A549 (cell line): ENCODE measurements at regions not wholly inside any gene's neighbourhood (a gene's known extent, or its start where the extent isn't known, plus 50 kb on each side); places are given as distances from the start of the nearest gene placed in this dataset.

Experiments used
- CBX8 ChIP-seq: fragments of 200-600 bp; sonication (generic); IDR thresholded peaks from 2 replicates; pipeline ENCODE4 v1.6.1; 2016
- CHD2 ChIP-seq: fragments of 150-350 bp; IDR thresholded peaks from 2 replicates; pipeline ENCODE4 v1.6.1; 2014; ENCODE audit warnings: low read length; ENCODE audit not compliant: partially characterized antibody
- EP300 ChIP-seq, 2 experiments: fragments of >200 bp; sonication (Bioruptor Twin); formaldehyde crosslinking; IDR thresholded peaks; 2 replicates in 1 of 2; 3 replicates in 1 of 2; pipeline ENCODE4 v1.6.1; 2016 to 2017
- NR3C1 ChIP-seq: fragments of >200 bp; sonication (Bioruptor Twin); formaldehyde crosslinking; IDR thresholded peaks from 3 replicates; pipeline ENCODE4 v1.6.1; 2017
- POLR2A ChIP-seq: IDR thresholded peaks from 2 replicates; pipeline ENCODE4 v1.6.1; 2012; ENCODE audit warnings: mild to moderate bottlenecking, low read length
- RAD21 ChIP-seq, 2 experiments: fragments of >200 bp in 1 of 2; sonication (Bioruptor Twin) in 1 of 2; formaldehyde crosslinking in 1 of 2; IDR thresholded peaks in 1 of 2; conservative IDR thresholded peaks in 1 of 2; 2 replicates in 1 of 2; 3 replicates in 1 of 2; pipeline ENCODE4 v1.6.1; 2012 to 2018; ENCODE audit warnings: inconsistent platforms in 1 of 2
- RNF2 ChIP-seq: fragments of 200-600 bp; sonication (generic); IDR thresholded peaks from 2 replicates; pipeline ENCODE4 v1.6.1; 2016; ENCODE audit warnings: low read depth, mild to moderate bottlenecking, antibody characterized with exemption, moderate library complexity, borderline replicate concordance
- SMC3 ChIP-seq: fragments of >200 bp; sonication (Bioruptor Twin); formaldehyde crosslinking; IDR thresholded peaks from 3 replicates; pipeline ENCODE4 v1.6.1; 2018; ENCODE audit warnings: inconsistent platforms
- ZC3H11A ChIP-seq: fragments of 450-650 bp; IDR thresholded peaks from 2 replicates; pipeline ENCODE4 v1.6.1; 2014; ENCODE audit warnings: antibody characterized with exemption, mild to moderate bottlenecking
- ZFP36 ChIP-seq: fragments of 450-650 bp; IDR thresholded peaks from 2 replicates; pipeline ENCODE4 v1.6.1; 2014; ENCODE audit warnings: borderline replicate concordance; ENCODE audit not compliant: partially characterized antibody
- ZSCAN20 ChIP-seq: fragments of 250-450 bp; sonication (Bioruptor Pico); IDR thresholded peaks from 2 replicates; pipeline ENCODE4 v1.8.0; 2022; ENCODE audit warnings: mild to moderate bottlenecking, moderate library complexity
- TF ChIP-seq, protein P1 (sequence below): fragments of >200 bp; sonication (Bioruptor Twin); formaldehyde crosslinking; IDR thresholded peaks from 3 replicates; pipeline ENCODE4 v1.5.1; 2016
- TF ChIP-seq, protein P2 (sequence below): IDR thresholded peaks from 2 replicates; pipeline ENCODE4 v1.6.1; 2012
- TF ChIP-seq, protein P3 (sequence below): fragments of 200-600 bp; sonication (generic); IDR thresholded peaks from 2 replicates; pipeline ENCODE4 v1.6.1; 2016; ENCODE audit warnings: antibody characterized with exemption, mild to moderate bottlenecking, moderate library complexity

DNA sequence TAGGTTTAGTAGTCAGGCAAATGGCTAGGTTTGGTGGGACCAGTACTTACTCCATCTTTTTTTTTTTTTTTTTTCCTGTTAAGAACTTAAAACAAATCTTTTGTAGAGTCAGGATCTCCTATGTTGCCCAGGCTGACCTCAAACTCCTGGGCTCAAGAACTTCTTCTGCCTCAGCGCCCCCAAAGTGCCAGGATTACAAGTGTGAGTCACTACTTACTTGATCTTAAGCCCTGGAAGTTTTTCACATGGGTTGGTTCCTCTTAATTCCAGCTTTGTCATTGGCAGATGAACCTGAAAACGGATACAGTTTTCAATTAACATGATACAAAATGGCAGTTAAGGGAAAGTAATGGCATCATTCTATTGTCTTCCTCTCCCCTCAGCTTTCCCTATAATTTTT lies 179.4 kb upstream of the JAG1 start:
- TF ChIP-seq, protein P1, sequence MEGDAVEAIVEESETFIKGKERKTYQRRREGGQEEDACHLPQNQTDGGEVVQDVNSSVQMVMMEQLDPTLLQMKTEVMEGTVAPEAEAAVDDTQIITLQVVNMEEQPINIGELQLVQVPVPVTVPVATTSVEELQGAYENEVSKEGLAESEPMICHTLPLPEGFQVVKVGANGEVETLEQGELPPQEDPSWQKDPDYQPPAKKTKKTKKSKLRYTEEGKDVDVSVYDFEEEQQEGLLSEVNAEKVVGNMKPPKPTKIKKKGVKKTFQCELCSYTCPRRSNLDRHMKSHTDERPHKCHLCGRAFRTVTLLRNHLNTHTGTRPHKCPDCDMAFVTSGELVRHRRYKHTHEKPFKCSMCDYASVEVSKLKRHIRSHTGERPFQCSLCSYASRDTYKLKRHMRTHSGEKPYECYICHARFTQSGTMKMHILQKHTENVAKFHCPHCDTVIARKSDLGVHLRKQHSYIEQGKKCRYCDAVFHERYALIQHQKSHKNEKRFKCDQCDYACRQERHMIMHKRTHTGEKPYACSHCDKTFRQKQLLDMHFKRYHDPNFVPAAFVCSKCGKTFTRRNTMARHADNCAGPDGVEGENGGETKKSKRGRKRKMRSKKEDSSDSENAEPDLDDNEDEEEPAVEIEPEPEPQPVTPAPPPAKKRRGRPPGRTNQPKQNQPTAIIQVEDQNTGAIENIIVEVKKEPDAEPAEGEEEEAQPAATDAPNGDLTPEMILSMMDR: no peak
- TF ChIP-seq RAD21 (conservative IDR thresholded peaks at IDR 0.05 in 1 of 2, IDR thresholded peaks at IDR 0.05 in 1 of 2) (no peak), POLR2A (no peak), SMC3 (no peak), RNF2 (no peak), NR3C1 (no peak), CHD2 (no peak), ZC3H11A (no peak), ZFP36 (no peak), CBX8 (no peak), ZSCAN20 (CRISPR knock-in tag) (no peak), EP300 (IDR thresholded peaks at IDR 0.05) (no peak)
- TF ChIP-seq, protein P2, sequence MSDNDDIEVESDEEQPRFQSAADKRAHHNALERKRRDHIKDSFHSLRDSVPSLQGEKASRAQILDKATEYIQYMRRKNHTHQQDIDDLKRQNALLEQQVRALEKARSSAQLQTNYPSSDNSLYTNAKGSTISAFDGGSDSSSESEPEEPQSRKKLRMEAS: no peak
- TF ChIP-seq, protein P3, sequence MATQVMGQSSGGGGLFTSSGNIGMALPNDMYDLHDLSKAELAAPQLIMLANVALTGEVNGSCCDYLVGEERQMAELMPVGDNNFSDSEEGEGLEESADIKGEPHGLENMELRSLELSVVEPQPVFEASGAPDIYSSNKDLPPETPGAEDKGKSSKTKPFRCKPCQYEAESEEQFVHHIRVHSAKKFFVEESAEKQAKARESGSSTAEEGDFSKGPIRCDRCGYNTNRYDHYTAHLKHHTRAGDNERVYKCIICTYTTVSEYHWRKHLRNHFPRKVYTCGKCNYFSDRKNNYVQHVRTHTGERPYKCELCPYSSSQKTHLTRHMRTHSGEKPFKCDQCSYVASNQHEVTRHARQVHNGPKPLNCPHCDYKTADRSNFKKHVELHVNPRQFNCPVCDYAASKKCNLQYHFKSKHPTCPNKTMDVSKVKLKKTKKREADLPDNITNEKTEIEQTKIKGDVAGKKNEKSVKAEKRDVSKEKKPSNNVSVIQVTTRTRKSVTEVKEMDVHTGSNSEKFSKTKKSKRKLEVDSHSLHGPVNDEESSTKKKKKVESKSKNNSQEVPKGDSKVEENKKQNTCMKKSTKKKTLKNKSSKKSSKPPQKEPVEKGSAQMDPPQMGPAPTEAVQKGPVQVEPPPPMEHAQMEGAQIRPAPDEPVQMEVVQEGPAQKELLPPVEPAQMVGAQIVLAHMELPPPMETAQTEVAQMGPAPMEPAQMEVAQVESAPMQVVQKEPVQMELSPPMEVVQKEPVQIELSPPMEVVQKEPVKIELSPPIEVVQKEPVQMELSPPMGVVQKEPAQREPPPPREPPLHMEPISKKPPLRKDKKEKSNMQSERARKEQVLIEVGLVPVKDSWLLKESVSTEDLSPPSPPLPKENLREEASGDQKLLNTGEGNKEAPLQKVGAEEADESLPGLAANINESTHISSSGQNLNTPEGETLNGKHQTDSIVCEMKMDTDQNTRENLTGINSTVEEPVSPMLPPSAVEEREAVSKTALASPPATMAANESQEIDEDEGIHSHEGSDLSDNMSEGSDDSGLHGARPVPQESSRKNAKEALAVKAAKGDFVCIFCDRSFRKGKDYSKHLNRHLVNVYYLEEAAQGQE: no peak
